NCI-H748 (cell line): ENCODE measurements at regions not wholly inside any gene's neighbourhood (a gene's known extent, or its start where the extent isn't known, plus 50 kb on each side); places are given as distances from the start of the nearest gene placed in this dataset.
"Not testable (repeated sequence)": the region's sequence is repeated elsewhere in the genome, so short reads cannot be mapped to it uniquely, and the experiment has no call there.

Experiments
- DNase-seq: peaks from one replicate; lab custom pipeline; 2025; ENCODE audit not compliant: unreplicated experiment; lab: John Stamatoyannopoulos, UW

DNA sequence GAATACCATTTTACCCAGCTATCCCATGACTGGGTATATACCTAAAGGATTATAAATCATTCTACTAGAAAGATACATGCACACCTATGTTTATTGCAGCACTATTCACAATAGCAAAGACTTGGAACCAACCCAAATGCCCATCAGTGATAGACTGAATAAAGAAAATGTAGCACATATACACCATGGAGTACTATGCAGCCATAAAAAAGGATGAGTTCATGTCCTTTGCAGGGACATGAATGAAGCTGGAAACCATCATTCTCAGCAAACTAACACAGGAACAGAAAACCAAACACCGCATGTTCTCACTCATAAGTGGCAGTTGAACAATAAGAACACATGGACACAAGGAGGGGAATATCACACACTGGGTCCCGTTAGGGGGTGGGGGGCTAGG is 191.9 kb upstream of the POU5F2 start:
- not testable (repeated sequence) for DNase-seq

DNA sequence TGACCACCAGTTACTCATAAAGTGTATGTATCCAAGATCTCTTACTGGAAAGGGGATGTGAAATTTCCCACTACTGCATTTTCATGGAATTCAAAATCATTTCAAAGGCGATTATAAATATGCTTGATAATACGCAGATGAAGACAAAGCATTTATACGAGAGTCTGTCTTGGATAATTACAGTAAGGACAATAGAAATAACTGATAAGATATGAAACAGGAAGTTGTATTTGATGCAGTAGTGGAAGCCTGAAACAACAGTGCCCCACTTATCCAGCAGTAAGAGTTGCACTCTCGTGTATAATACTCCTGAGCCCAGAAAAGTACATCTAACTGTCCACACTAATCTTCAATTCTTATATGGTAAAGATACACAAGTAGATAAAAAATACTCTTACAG is 188.7 kb upstream of the POU5F2 start:
- no peak for DNase-seq

DNA sequence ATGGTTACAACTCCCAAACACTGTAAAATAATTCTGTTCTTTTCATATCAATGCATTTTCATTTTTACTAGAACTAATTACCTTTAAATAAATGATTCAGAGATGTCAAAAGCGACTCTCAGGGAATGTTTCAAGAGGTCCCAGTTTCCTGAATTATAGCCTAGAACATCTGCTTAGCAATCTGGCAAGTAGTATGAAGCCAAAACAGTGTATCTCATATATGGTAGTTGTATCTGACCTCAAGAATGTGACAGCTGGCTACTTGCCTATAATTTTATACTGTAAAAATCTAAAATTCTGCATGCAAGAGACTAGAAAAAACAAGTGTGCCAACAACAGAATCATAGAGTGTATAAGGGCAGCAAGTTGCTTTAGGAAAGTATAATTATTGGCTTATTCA is 187.7 kb upstream of the POU5F2 start:
- no peak for DNase-seq

DNA sequence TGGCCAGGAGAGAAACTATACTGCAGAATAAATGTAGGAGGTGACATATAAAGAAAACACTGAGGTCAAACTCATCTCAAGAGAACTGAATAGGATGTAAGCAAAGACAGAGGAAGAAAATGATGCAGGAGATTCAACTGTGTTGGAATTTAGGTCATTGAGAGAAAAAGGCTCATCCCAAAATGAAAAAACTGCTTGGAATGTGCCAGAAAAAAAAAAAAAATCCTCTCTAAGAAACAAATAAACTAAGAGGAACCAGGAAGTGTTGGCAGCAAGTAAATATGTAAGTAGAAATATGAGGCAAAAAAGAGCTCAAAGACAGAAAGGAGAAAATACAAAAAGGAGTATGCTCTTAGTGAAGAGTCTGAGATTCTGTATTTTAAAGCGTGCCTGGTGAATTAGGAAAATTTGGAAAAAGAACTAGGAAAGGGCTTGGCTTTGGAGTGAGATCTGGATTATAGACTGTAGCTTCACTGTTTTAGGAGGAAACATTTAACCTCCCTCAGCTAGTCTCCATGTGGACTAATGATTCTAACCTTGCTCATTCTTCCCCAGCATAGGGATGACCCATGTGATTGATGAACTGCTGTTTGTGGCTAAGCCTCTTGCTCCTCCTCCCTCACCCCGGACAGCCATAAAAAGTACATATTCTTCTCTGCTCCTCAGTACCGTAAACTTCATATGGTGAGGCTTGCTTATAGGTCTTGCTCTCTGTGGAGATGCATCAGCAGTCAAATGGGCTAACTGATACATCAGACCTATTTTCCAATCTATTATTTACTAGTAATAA is 185.6 kb upstream of the POU5F2 start:
- DNase-seq, result no peak

DNA sequence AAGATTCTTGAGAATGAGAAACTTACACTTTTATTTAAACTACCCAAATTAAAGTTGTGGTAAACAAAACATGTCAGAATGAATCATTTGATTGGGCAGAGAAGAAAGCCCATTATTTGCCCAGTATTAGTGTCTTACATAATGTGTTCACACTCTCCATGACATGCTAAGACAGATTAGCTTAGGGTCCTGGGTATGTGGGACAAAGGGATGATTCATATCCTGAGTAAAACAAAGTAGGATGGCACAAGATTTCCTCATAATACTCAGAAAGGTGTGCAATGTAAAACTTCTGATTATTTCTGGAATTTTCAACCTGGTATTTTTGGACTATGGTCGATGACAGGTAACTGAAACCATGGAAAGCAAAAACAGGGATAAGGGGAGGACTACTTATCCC is 183.9 kb upstream of the POU5F2 start:
- no peak for DNase-seq

DNA sequence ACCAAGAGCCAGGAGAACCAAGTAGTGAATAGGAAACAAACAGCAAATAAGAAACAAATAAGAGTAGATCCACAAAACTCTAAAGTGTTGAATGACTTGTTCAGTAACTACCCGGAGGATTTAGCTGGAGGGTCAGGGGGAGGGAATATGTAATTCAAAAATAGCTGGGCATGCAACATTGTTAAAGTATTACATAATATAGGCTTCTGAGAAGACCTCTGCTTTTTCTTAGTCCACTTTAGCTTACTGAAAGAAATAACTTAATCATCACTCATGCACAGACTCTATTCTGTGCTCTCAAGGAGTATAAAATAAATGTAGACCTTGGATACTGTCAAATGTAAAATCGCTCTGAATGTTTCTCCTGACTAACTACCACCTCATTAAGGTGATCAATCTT is 183.2 kb upstream of the POU5F2 start:
- no peak for DNase-seq

DNA sequence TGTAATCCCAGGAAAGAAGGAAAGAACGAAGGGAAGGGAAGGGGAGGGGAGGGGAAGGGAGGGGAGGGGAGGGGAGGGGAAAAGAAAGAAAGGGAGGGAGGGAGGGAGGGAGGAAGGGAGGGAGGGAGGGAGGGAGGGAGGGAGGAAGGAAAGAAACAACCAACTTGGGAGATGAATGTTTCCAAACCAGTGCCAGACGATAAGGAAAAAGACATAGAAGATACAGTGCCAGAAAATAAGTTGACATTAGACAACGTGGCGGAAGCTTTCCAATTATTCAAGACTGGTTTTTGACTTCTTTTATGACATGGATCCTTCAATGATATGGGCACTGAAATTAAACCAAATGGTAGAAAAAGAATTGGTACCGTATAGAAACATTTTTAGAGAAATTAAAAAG is 181.2 kb upstream of the POU5F2 start:
- DNase-seq, result no peak

DNA sequence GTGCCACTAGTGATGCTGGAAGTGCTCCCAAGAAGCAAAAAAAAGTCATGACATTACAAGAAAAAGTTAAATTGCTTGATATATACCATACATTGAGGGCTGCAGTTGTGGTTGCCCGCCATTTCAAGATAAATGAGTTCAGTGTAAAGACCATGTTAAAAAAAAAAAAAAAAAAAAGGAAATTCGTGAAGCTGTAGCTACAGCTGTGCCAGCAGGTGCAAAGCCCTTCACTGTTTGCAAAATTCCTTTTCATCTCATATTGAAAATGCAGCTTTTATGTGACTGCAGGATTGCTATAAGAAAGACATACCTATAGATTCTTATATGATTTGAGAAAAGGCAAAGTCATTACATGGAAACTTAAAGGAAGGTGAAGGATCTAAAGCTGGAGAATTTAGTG is 179.6 kb upstream of the POU5F2 start:
- DNase-seq, result no peak

DNA sequence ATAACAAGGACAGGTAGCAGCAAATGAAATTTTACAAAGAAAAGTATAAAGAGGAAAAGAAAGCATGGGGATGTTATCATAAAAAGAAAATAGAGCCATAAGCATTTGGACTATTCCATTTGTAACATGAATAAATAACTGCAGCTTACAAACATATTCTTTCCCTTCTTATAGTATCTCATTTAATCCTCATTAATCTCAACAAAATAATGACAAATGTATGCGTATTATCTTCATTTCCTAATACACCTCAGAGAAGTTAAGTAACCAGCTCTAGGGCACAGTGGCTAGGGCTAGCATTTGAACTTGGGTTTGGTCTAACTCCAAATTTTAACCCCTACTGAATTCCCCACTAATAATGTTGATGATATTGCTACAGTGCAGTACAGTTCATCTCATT is 175.5 kb upstream of the POU5F2 start:
- no peak for DNase-seq

DNA sequence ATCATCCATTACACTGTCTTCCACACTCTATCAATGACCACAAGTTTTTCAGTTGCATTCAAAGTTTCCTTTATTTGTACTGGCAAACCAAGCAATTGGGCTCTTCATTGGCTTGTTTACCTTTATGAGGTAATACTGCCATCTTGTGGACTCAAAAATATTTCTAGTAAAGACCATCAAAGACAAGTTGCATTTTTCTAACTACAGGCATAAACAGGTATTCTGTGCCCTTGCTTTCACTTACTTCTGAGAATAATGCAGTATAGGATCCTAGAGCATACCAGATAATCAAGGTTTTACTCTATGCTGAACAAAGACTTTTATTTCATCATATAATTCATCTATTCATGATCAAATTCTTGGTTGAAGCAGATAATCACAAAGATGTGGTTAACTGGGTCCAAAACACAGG is 173.7 kb upstream of the POU5F2 start:
- peak; percentile 89 for DNase-seq

DNA sequence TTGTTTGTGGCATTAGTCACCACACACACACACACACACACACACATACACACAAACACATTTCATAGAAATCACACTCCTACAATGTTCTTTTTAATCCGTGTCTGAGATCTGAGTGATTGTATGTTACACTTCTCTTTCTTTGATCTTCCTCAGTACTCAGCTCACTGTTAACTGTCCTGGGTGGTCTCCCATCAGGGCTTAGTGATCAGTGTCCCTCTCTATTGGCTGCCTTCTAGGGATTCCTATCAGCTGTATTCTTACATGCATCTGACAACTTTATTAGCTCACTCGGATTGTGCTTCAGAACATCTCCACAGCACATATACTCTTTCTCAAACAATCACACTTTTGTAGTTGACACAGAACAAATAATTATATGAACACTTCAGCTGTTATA is 170.2 kb upstream of the POU5F2 start:
- DNase-seq, result peak; percentile 90

DNA sequence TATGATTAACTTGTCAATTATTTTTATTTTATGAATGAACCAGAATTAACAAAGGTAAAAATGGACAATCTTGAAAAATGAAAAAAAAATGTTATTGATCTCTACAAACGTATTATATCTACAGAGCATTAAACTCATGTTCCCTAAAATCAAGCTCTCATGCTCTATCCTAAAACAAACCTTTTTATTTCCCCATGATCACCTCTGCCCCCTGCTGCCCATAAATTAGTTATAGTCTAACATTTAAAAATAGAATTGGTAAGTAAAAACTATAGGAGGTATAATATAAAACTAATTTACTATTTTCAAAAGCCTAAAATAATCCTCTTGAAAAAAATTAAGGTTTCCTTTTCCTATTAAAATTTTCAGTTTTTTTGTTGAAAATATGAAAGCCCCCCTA is 168.0 kb upstream of the POU5F2 start:
- peak; percentile 77 for DNase-seq

DNA sequence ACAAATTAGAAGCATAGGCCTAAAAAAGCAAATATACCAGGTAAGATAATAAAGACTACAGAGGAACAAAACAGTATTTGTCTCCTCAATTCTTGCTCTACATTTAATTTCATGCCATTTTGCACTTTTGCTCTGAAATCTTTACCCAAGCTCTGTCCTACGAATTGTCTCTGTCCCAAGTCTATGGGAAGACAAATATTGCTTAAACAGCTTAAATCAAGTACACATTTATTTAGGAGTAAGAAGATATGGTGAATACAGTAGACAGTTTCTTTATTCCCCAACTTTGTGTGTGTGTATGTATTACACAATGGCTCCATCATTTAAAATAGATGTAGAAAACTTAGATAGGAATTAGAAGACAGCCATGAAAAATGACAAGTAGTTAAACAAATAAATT is 163.5 kb upstream of the POU5F2 start:
- peak; percentile 44 for DNase-seq

DNA sequence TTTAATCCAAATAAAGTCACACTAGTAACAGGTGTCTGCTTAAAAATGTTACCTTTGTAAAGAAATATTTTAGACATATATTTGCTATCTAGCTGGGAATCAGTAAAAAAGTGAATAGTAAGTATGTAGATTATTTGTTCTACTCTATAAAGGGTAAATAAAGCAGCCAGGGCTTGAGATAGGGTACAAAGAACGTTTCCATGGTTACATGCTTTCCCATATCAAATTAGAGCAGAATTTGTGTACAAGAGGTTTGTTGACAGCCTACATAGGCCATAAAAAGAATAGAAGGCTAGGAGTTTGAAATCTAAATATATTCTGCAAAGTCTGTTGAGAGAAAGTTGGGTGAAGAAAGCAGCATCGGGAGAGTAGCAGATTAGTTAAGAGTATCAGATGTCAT is 160.9 kb upstream of the POU5F2 start:
- peak; percentile 100 for DNase-seq

DNA sequence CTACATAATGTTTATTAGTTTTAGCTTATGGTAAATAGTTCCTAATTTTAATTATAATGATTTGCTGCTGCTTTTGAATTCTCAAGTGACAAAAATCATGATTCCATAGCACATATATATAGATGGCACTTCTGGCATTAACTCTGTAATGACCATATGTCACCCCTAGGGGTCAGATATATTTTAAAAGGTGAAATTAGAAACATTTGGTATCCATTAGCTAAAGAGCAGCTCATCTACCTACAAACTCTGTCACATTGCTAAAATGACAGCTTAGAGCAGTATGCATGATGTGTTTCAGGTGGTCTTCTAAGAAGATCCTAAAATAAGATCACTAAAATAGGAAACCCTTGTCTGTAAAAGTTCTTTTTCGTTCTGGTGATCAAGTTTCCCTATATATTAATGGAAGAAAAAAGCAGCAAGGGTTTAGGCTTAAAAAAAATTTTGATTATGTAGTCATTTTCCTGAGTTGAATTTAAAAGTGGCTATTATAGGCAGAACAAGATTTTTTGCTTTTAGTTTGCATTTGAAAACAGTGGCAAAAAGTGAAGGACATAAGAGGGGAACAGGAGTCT is 157.7 kb upstream of the POU5F2 start:
- DNase-seq, result peak; percentile 81

DNA sequence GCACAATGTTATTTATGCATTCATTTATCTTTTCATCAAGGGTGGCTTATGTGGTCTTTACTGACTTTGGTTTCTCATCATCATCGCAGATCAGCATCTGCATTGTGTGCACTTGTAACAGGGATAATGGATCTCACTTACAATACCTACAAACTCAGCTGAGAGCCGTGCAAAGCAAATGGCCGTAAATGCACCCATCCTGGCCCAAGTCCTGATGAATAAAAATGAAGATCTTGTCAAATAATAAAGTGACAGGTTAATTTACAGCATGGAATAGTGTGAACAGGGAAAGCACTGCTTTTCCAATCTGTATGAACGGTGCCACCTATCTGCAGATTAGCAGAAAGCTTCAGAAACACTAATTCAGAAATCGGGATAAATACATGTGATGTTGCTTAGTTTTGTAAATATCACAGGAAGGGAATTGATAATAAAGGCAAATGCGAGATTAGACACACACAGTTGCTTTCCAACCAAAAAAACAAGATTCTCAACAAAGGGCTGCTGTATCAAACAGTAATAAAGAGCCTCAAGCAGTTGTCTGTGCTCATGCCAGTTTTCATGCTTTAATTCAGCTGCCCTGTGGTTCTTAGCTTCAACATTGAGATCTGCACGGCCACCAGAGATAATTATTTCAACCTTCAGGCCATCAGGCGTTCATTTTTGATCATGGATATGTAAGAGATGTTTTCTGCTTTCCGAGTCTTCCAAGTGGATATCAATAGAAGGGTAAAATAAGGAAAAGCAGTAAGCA is 153.4 kb upstream of the POU5F2 start:
- DNase-seq, result peak; percentile 99

DNA sequence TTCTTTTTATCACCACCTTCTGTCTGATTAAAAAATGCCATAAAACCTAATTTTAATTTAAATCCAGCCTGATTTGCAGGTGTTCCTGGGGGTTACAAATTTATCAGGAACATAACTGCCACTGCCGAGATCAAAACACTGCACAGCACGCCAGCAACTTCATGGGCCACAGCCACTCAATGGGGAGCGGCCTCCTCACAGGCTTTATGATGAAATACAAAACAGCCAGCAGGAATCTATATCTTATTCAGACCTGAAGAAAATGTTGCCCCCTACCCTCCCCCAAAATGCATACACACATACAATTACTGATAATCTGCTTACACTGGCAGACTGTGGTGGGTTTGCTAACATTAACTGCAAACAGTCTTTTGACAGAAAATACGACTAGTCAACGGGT is 151.7 kb upstream of the POU5F2 start:
- peak; percentile 99 for DNase-seq

DNA sequence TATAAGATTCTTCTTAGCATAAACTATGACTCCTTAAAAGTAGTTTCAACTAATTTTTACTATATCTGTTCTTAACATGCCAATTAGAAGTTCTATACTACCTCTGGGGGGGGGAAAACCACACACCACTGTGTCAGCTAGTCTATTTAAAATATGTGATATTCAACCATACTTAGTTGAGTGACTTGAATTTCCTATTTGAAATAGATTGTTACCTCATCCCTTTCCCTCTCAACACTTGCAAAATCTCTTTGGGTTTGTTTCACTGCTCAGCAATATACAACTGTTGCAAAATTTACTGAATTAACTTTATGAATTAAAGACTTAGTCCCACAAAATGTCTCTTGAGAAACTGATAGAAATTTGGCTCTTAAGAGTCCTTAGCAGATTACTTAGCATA is 151.1 kb upstream of the POU5F2 start:
- DNase-seq, result peak; percentile 60

DNA sequence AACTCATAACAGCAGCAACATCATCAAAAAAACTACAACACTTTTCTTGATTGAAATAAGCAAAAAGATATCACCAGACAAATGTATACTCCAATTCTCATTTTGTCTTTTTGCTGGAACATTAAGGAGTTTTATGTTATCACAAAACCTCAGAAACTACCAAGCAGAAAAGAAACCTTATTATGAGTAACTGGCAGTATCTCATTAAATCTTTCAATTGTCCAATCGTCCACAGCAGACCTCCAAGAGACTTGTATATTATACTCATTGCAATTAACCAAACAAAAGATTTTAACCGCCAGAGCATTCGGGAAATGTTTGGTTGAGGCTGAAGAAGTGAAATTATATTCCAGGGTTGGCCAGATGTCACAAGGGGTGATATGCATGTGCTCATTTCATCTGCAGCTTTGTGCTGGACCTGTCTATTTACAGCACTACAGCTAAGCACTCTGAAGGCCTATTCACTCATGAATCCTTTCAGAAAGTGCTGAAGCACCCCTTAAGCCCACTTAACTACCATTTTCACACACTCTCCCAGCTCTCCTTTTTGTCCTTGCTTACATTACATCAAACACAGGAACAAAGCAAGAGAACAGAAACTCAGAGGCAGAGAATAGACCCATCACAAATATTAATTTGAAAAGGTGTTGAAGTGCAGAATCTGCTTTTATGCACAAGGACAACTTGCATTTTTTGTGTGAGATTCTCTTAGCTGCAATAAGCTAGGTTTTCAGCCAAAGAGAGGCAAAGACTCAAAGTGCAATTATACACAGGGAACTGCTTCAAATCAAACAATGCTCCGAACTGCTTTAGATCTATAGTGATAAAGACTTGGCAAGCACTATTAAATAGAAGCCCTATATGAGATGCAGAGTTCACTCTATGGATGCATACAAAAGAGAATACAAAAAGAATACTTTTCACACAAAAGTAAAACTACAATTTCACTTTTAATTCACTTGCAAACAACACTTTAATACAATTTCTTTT is 150.4 kb upstream of the POU5F2 start:
- peak; percentile 99 for DNase-seq

DNA sequence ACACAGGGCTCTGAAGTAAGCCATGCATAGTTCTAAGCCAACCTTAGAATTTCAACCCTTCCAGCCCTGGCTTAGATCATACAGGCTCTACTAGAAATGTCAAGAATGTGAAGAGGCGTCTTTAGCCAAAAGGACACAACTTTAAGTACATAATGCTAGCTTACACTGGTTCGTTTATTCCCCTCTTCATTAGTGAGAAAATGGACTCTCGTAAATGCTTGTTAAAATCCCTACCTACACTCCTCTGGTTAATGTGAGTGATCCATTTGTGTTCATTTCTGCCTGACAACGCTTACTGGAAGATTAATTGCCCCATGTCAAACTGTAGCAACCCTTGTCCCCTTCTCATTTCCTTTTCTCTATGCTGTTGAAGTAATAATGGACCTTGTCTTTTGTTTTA is 149.3 kb upstream of the POU5F2 start:
- peak; percentile 95 for DNase-seq

DNA sequence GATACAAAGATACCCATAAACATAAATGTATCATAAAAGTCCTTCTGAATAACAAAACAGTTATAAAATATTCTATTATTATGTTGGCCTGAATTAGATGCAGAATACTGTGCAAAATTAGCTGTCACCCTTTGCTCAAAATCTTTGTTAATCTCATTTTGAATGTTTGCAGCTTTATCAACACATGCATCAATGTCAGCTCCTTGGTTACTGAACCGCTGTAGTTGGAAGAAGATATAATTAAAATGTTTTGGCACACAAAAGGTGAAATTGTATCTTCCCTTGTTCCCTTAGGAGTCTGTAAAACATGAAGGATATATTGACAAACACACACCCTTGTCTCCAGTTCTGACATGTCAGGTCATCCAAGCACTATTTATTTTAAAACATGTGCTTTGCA is 146.3 kb upstream of the POU5F2 start:
- peak; percentile 89 for DNase-seq
